ENCODE measurements at regions not wholly inside any gene's neighbourhood (a gene's known extent, or its start where the extent isn't known, plus 50 kb on each side); places are given as distances from the start of the nearest gene placed in this dataset.

DNA sequence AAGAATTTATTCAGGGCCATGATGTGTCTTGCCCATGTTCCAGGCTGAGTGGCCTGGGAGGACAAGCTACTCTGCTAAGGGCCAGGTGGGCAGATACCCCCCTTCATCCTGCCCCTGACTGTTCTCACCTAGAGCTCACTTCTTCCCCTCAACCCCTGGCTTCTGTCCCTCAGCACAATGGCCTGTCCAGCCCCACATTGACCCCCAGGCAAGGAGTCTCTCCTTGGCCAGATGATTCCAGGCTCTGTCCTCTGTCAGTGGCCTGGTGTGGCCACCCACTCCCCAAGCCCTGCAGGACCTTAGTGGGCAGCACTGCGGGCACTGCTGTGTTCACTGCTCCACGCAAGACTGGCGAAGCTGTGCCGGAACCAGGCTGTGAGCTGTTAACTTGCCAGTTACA lies 460.0 kb downstream of the MATN1 start:
- 93% methylated on average over 3 of the region's 4 CpGs for WGBS
- H3K4me1 ChIP-seq = no peaks in the 10 kb centered on the region

DNA sequence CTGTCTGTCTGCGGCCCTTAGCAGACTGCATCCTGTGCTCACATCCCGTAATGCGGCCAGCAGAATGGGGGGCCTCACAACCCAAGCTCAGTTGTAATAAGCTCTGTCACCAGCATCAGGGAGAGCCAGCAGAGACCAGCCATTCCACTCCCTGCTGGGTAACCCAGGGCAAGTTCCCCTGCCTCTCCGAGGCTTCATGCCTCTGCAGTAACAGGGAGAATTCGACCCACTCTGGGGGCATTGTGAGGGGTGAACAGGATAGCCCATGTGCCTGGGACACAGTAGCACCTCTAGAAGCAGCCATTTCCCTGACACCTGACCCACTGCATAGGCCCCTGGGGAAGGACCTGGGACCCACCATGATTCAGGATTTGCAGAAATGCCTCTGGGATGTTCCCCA lies 461.2 kb downstream of the MATN1 start:
- 58% methylated on average over 4 of the region's 5 CpGs for WGBS
- Histone ChIP-seq H3K4me1 (no peaks in the 10 kb centered on the region), H3K4me3 (no peak overlapping the region), H3K27me3 (peaks cover 0 to 61% (median 0%) of the 10 kb centered on the region in 4 donors), H3K36me3 (no peaks in the 10 kb centered on the region), H3K27ac (replicated peaks in 1 of 4) (no peak overlapping the region), H3K9me3 (no peaks in the 10 kb centered on the region)
- intact Hi-C loops (cut with DNase I) = no loop called here
- DNase-seq (ENCODE audit: extremely low spot score) = no peak
- TF ChIP-seq POLR2A (IDR thresholded peaks at IDR 0.05; ENCODE audit: low read depth) (no peak), EP300 (IDR thresholded peaks at IDR 0.05) (no peak), POLR2AphosphoS5 (IDR thresholded peaks at IDR 0.05) (no peak)
- TF ChIP-seq, protein P1, sequence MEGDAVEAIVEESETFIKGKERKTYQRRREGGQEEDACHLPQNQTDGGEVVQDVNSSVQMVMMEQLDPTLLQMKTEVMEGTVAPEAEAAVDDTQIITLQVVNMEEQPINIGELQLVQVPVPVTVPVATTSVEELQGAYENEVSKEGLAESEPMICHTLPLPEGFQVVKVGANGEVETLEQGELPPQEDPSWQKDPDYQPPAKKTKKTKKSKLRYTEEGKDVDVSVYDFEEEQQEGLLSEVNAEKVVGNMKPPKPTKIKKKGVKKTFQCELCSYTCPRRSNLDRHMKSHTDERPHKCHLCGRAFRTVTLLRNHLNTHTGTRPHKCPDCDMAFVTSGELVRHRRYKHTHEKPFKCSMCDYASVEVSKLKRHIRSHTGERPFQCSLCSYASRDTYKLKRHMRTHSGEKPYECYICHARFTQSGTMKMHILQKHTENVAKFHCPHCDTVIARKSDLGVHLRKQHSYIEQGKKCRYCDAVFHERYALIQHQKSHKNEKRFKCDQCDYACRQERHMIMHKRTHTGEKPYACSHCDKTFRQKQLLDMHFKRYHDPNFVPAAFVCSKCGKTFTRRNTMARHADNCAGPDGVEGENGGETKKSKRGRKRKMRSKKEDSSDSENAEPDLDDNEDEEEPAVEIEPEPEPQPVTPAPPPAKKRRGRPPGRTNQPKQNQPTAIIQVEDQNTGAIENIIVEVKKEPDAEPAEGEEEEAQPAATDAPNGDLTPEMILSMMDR (IDR thresholded peaks at IDR 0.05) = no peak

More for the DNA sequence above, 460.0 kb downstream of the MATN1 start:
- Histone ChIP-seq H3K27ac (replicated peaks in 1 of 4) (no peak overlapping the region), H3K36me3 (no peaks in the 10 kb centered on the region), H3K27me3 (peaks cover 0 to 49% (median 0%) of the 10 kb centered on the region in 4 donors), H3K4me3 (no peak overlapping the region), H3K9me3 (no peaks in the 10 kb centered on the region)
- intact Hi-C loops (cut with DNase I) = no loop called here
- TF ChIP-seq POLR2A (IDR thresholded peaks at IDR 0.05; ENCODE audit: low read depth) = no peak
- TF ChIP-seq, protein P1 (IDR thresholded peaks at IDR 0.05) = no peak
- no peak for TF ChIP-seq EP300 (IDR thresholded peaks at IDR 0.05)
- TF ChIP-seq POLR2AphosphoS5 (IDR thresholded peaks at IDR 0.05) = no peak
- DNase-seq (ENCODE audit: extremely low spot score) = no peak

DNA sequence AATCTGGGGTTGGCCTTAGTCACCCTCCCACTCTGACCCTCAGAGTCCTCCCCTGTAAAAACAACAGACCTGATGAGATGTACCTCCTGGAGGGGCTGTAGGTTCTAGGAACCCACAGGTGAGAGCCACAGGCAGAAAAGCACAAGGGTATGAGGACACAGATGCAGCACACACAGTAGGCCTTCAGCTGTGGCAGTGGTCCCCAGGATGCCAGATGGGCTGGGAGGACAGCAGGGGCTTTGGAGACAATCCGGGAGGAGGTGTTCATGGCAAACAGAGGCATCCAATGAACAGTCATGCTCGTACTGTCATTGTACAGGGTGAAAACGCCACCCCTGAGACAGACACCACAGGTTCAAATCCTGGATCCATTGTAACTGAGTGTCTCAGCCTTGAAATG lies 463.1 kb downstream of the MATN1 start:
- no peak overlapping the region for H3K4me3 ChIP-seq
- no peak for DNase-seq (ENCODE audit: extremely low spot score)
- intact Hi-C loops (cut with DNase I) = no loop called here
- no peaks in the 10 kb centered on the region for H3K4me1 ChIP-seq
- H3K9me3 ChIP-seq = no peaks in the 10 kb centered on the region
- peaks cover 0 to 66% (median 0%) of the 10 kb centered on the region in 4 donors for H3K27me3 ChIP-seq
- H3K36me3 ChIP-seq = no peaks in the 10 kb centered on the region
- H3K27ac ChIP-seq (replicated peaks in 1 of 4) = no peak overlapping the region
- TF ChIP-seq EP300 (IDR thresholded peaks at IDR 0.05) = no peak
- no peak for TF ChIP-seq POLR2A (IDR thresholded peaks at IDR 0.05; ENCODE audit: low read depth)
- TF ChIP-seq POLR2AphosphoS5 (IDR thresholded peaks at IDR 0.05) = no peak
- TF ChIP-seq, protein P1 (IDR thresholded peaks at IDR 0.05) = no peak
- 100% methylated on average over 3 of the region's 3 CpGs for WGBS

GRCh38 chr1:30259631-30260030 lies 463.8 kb downstream of the MATN1 start:
- Histone ChIP-seq H3K4me1 (no peaks in the 10 kb centered on the region), H3K4me3 (no peak overlapping the region), H3K27me3 (peaks cover 0 to 67% (median 0%) of the 10 kb centered on the region in 4 donors), H3K36me3 (no peaks in the 10 kb centered on the region), H3K27ac (replicated peaks in 1 of 4) (no peak overlapping the region), H3K9me3 (no peaks in the 10 kb centered on the region)
- intact Hi-C loops (cut with DNase I) = no loop called here
- TF ChIP-seq EP300 (IDR thresholded peaks at IDR 0.05) (no peak), POLR2AphosphoS5 (IDR thresholded peaks at IDR 0.05) (no peak)
- 27% methylated on average over 9 of the region's 9 CpGs for WGBS
- no peak for DNase-seq (ENCODE audit: extremely low spot score)

DNA sequence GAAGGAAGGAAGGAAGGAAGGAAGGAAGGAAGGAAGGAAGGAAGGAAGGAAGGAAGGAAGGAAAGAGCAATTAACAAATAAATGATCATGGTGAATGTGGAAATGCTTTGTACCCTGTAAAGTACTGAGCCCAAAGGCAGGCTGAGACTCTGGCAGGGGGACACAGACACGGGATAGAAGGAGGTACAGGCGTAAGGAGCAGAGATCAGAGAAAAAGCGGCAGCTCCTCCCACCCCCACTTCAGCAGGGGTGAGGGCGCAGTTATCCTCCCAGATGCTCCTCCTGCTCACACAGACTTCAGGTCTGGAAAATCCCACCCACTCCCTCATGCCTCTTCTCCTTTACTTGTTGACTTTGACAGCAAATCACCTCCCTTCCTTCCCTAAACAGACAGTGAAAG lies 464.5 kb downstream of the MATN1 start:
- Histone ChIP-seq H3K4me3 (no peak overlapping the region), H3K27ac (replicated peaks in 1 of 4) (no peak overlapping the region), H3K9me3 (no peaks in the 10 kb centered on the region), H3K36me3 (no peaks in the 10 kb centered on the region), H3K27me3 (peaks cover 0 to 67% (median 0%) of the 10 kb centered on the region in 4 donors), H3K4me1 (no peaks in the 10 kb centered on the region)
- intact Hi-C loops (cut with DNase I) = no loop called here
- TF ChIP-seq, protein P1 (IDR thresholded peaks at IDR 0.05) = no peak
- no peak for TF ChIP-seq EP300 (IDR thresholded peaks at IDR 0.05)
- TF ChIP-seq POLR2AphosphoS5 (IDR thresholded peaks at IDR 0.05) = no peak
- no peak for TF ChIP-seq POLR2A (IDR thresholded peaks at IDR 0.05; ENCODE audit: low read depth)
- 3% methylated on average over 4 of the region's 4 CpGs for WGBS
- no peak for DNase-seq (ENCODE audit: extremely low spot score)

Measured in esophagus muscularis mucosa (tissue), 4 donors.